Endometrium (tissue), 2 donors: ENCODE measurements at regions not wholly inside any gene's neighbourhood (a gene's known extent, or its start where the extent isn't known, plus 50 kb on each side); places are given as distances from the start of the nearest gene placed in this dataset.
"Not testable (repeated sequence)": the region's sequence is repeated elsewhere in the genome, so short reads cannot be mapped to it uniquely, and the experiment has no call there.

Source experiments
- FAIRE-seq: peaks from 2 replicates; lab custom pipeline; 2012; peaks lifted over from hg19 to GRCh38; lab: Jason Lieb, UNC
- donor health status: control.
- donor health status: control.

GRCh38 chr3:163450698-163451097, 1627.6 kb downstream of the SI start:
- no peak for FAIRE-seq

DNA sequence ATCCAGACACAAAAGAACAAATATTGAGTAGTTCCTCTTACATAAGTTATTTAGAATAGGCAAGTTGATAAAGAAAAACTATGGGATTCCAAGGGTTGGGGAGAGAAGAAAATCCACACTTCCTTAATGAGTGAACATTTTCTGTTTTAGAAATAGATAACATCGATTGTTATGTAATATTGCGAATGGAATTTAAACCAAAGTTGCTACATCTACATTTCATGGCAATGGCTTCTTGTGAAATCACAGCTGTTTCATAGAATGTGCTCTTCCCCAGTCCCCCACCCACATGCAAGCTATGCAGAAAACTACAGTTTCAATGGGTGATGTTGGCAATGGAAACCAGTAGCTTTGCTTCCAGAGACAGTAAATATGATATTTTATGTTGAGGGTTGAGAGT, 1639.5 kb downstream of the SI start:
- FAIRE-seq: no peak

DNA sequence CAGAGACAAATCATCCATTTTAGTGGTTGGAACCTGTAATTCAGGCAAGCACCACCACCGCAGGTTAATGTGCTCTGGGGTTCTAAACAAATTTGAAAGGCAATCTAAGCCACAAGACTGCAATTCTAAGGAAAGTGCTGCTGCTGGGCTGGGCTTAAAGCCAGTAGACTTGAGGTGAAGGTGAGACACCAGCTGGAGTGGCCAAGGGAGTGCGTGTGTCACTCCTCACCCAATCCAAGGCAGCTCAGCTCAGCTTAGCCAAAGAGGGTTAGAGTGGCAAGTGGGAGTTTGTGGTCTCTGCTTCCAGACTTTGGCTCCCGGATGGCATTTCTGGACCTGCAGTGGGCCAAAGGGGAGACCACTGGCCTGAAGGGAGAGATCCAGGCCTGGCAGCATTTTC, 1655.6 kb downstream of the SI start:
- no peak for FAIRE-seq

DNA sequence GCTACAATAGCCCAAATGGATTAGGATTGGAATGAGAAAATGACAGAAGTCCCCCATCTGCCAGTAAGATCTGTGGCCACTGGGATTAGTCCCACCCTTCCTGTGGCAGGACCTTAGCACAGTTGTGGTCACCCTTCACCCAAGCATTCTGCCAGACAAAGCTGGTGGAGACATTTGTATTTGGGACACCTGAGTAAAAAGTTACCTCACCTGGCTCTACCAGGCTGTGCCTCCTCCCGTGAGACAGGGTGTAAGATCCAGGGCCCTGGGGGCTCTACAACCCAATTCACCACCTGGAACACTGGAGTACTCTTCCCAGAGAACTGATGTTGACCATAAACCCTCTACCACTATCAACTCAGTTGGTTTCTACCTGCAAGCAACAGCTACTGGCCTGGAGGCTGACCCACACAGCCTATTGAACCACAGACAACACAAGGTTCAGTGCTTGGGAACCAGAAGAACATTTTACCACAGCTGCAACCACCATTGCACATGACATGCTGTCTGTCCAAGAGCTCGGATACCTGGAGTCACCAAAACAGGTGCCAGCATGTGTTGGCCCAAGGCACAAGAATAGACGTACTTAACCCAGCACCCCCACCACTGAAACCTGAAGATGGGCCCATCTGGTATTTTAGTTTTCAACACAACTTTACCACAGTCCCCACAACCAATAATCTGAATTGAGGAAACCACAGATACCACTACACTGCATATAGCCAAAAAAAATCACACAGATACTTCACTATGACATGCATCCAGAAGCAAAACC, 1686.7 kb downstream of the SI start:
- no peak for FAIRE-seq

GRCh38 chr3:163384383-163384782, 1693.9 kb downstream of the SI start:
- FAIRE-seq: no peak

DNA sequence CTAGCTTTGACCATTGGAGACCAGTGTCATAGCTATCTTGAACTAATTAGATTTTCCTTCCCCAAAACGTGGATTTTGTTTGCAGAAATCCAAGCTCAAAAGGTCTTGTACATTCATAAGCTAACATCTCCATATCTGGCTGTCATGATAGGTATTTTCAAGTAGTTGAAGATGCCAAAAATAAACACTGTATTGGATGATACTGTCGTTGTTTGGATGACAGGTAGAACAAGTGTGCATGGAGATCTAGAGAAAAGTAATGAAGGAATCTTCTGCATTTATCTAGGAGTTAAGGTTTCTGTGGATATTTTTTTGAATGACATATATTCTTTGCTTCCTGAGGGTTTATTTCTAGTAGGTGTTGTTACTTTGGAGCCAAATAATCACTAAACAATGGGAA, 1696.1 kb downstream of the SI start:
- no peak for FAIRE-seq

DNA sequence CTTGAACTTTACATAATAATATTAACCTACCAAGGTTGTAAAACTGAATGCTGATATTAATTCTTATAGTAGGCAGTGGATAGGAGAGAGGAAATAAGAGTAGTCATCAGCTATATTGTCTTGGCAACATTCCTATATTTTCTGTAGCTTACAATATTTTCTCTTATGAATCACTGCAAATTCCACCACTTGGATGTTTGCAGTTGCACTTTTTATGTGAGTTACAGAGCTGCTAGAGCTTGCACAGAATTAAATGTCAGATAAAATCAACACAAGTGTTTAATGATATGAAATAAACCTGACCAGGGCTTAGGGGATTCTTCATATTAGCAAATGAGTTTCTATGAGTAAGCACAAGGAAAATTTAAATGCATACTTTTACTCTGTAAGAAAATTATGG, 1710.1 kb downstream of the SI start:
- no peak for FAIRE-seq

GRCh38 chr3:163364717-163365116, 1713.6 kb downstream of the SI start:
- FAIRE-seq: no peak

DNA sequence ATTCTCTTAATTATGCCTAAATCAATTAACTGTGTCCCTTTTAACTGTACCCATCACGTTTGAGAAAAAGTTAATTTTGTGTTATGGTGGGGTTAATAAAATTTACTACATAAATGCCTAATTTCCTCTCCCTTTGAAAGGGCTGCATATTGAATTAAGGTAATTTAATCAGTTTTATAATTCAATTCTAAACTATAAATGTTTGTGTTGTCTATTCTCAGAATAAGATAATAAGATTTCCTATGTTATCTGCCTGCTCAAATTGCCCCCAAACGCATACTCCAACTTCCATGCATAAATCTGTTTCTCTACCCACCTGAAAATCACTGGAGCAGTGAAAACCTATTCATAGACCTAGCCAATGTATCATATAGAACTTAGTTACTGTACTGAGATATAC, 1716.1 kb downstream of the SI start:
- no peak for FAIRE-seq

- FAIRE-seq: not testable (repeated sequence)
These were observed 1716.9 kb downstream of the SI start for GRCh38 chr3:163361357-163361878.

DNA sequence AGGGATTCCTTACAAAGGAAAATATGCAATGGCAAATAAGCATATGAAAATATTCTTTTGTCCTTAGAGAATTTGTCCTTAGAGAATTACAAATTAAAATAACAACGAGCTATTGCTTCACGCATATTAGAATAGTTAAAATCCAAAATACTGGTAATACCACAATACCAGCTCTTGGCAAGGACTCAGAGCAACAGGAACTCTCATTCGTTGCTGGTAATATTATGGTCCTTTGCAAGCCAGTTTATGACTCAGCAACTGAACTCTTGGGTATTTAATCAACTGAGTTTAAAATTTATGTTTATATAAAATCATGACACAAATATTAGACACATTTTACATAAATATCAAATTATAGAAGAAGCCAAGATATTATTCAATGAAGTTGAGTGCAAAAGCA, 1730.4 kb downstream of the SI start:
- no peak for FAIRE-seq

- FAIRE-seq: no peak
These were observed 1742.9 kb downstream of the SI start for GRCh38 chr3:163335429-163335828.

GRCh38 chr3:163328680-163329079, 1749.6 kb downstream of the SI start:
- FAIRE-seq: no peak

GRCh38 chr3:163327086-163327485, 1751.2 kb downstream of the SI start:
- no peak for FAIRE-seq

DNA sequence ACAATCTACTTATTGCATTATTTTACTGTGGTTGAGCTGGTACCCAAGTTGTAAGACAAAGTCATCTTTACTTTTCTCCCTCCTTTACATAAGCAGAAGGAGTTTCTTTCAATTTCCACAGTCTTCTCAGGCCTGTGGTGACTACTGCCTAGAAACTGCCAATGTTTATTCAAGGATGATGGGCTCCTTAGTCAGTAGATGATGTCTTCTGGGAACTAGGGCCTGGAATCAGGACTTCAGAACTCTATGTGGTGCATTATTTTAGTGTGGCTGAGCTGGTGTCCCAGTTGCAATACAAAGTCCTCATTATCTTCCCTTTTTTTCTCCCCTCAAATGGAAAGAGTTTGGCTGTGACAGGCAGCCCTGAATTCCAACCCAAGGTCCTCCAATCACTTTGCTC, 1762.5 kb downstream of the SI start:
- FAIRE-seq: no peak

DNA sequence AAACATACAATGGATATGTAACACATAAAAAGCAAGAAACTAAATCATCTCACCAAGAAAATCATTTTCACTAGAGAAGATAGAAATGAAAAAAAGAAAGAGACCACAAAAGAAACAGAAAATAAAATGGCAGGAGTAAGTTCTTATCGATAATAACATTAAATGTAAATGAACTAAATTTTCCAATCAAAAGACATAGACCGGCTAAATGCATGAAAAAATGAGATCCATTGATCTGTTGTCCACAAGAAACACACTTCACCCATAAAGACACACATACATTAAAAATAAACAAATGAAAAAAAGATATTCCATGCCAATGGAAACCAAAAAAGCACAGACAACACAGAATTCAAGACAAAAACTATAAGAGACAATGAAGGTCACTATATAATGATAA, 1771.9 kb downstream of the SI start:
- no peak for FAIRE-seq

DNA sequence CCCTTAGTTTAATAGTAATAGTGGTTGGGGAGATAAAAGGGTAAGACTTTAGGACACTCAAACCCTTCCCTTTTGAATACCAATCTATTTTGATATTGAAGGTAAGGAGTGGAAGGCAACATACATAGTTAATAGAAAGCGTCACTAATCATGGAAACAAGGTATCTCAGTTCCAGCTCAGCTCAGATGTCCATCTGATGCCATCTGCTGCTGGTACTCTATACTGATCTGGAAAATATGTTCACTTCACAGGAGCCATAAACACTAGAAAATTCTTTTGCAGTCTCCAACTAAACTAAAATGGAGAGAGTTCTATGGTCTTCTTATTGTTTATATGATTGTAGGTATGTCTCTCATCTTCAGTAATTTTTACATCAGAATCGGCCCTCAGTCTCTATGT, 1777.1 kb downstream of the OTOL1 start:
- no peak for FAIRE-seq

- FAIRE-seq: no peak
These were observed 1770.1 kb downstream of the OTOL1 start for GRCh38 chr3:163266731-163267130.

- FAIRE-seq: no peak
These were observed 1765.0 kb downstream of the OTOL1 start for GRCh38 chr3:163261618-163262017.

DNA sequence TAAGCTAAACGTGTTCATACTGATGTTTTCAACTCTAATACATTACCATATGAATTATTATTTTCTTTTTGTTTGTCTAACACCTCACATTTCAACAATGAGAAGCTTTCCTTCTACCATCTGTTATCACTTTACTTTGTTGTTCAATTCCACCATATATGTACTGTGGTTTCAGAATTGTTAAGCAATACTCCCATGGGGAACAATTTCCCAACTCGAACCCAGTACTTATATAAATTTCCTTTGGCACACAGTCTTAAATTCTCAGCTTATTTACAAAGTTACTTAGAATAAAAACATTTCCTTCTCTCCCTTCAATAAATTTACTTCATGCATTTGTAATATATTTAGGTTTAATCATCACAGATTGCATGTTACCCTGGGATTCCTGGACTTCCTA, 1764.4 kb downstream of the OTOL1 start:
- FAIRE-seq: no peak

DNA sequence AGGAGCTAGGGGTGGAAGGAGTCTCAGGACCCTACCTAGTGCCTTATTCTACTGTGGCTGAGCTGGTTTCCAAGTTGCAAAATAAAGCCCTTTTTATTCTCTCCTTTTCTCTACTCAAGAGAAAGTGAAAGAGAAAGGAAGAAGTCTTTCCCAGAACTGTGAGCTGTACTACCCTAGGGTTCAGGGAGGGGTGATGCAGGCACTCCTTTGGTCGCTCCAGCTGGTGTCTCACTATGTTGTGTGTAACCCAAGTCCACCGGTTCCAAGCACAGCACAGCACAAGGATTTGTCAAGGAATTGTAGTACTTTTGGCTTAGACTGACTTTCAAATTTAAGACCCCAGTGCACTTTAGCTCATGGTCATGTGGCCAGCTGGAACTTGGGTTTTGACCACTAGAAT, 1721.7 kb downstream of the OTOL1 start:
- FAIRE-seq: no peak

DNA sequence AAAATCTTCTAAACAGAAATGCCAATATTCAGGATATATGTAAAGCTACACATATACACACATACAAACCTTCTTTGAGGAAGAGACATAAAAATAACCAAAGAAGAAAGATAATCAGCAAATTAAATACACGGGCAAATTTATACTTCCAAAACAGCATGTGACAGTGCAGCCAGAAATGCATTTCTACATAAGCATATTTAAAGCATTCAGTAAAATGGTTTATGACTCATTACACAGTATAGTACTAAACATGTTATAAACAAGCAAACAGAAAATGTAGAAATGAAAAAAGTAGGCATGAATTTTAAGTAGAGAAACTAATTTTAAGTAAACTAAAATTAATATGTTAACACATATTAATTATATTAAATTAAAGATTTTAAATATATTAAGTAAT, 1717.2 kb downstream of the OTOL1 start:
- no peak for FAIRE-seq

GRCh38 chr3:163196815-163197374, 1700.3 kb downstream of the OTOL1 start:
- no peak for FAIRE-seq

- no peak for FAIRE-seq
These were observed 1699.6 kb downstream of the OTOL1 start for GRCh38 chr3:163196245-163196644.
